Fibroblast of mammary gland (primary cell): ENCODE measurements at regions not wholly inside any gene's neighbourhood (a gene's known extent, or its start where the extent isn't known, plus 50 kb on each side); places are given as distances from the start of the nearest gene placed in this dataset.
"Not testable (repeated sequence)": the region's sequence is repeated elsewhere in the genome, so short reads cannot be mapped to it uniquely, and the experiment has no call there.

Experiments
- DNase-seq: peaks from one replicate; pipeline ENCODE4 v3.0.0-alpha.2; 2010; ENCODE audit warnings: low read depth
- H3K4me3 ChIP-seq: 2 replicates; pipeline ENCODE4 v1.5.1; 2011; ENCODE audit warnings: low read depth, mild to moderate bottlenecking, low read length, moderate library complexity; ENCODE audit not compliant: control insufficient read depth
- TF ChIP-seq, protein P1 (sequence below): conservative IDR thresholded peaks from 2 replicates; pipeline ENCODE4 v1.5.1; 2011; ENCODE audit warnings: low read depth, low read length, inconsistent platforms; ENCODE audit not compliant: control insufficient read depth, insufficient read depth

DNA sequence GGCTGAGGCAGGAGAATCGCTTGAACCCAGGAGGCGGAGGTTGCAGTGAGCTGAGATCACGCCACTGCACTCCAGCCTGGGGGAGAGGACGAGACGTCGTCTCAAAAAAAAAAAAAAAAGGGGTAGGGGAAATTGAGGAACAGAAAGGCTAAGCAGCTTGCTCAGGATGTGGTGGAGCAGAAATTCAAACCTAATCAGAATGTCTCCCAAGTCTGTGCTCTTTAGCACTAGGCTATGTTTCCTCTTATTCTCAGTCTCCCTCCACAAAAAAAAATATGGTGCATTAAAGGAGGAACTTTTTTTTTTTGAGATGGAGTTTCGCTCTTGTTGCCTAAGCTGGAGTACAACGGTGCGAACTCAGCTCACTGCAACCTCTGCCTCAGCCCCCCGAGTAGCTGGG lies 114.2 kb downstream of the SLC16A1 start:
- TF ChIP-seq, protein P1, sequence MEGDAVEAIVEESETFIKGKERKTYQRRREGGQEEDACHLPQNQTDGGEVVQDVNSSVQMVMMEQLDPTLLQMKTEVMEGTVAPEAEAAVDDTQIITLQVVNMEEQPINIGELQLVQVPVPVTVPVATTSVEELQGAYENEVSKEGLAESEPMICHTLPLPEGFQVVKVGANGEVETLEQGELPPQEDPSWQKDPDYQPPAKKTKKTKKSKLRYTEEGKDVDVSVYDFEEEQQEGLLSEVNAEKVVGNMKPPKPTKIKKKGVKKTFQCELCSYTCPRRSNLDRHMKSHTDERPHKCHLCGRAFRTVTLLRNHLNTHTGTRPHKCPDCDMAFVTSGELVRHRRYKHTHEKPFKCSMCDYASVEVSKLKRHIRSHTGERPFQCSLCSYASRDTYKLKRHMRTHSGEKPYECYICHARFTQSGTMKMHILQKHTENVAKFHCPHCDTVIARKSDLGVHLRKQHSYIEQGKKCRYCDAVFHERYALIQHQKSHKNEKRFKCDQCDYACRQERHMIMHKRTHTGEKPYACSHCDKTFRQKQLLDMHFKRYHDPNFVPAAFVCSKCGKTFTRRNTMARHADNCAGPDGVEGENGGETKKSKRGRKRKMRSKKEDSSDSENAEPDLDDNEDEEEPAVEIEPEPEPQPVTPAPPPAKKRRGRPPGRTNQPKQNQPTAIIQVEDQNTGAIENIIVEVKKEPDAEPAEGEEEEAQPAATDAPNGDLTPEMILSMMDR: no peak
- DNase-seq: no peak
- no peak overlapping the region for H3K4me3 ChIP-seq

DNA sequence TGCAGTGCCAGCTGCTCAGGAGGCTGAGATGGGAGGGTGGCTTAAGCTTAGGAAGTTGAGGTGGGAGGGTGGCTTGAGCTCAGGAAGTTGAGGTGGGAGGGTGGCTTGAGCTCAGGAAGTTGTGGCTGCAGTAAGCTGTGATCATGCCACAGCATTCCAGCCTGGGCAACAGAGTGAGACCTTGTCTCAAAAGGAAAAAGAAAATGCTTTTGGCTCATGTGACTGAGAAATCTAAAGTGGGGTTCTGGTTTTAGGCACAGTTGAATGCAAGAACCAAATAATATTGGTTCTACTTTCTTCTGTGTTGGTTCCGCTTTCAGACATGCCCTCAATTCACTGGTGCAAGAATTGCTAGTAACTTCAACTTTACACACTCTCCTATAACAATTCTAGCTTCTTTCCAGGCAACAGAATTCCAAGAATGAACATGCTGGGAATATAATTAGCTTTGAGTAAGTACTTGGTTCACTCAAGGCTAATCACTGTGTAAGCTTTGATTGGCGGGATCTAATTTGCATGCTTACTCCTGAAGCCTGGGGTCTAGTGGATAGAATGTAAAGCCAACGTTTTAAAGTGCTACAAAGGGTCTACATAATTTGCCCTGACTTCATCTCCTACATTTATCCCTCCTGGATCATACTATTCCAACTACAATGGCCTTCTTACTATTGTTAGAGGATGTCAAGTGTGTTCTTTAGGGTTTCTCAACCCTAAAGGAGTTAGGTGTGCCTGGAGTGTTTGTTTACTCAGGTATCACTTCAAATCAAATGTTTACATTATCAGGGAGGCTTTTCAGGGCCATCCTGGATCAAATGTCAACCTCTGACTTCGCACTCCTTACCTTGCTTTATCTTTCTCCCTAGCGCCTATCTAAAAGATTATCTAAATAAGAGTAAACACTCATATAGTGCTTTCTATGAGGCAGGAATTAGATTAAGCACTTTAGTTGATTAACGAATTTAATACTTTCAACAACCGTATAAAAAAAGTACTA lies 115.1 kb downstream of the SLC16A1 start:
- TF ChIP-seq, protein P1: no peak
- no peak overlapping the region for H3K4me3 ChIP-seq
- no peak for DNase-seq

DNA sequence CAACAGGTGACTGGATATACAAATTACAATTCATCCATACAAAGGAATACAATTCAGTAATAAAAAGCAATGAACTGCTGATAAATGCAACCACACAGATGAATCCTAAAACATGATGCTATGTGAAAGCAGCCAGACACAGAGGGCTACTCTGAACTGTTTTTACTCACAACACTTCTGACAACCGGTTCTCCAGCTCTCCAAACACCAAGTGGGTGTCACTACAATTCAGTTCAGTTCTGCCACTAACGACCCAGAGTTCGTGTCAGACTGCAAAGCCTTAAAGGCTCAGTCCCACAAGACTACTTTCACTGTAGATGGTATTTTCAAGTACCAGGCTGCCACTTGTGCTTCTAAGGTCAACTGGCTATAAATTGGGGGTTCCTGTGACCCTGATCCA lies 119.4 kb downstream of the SLC16A1 start:
- TF ChIP-seq, protein P1: no peak
- no peak for DNase-seq
- no peak overlapping the region for H3K4me3 ChIP-seq

DNA sequence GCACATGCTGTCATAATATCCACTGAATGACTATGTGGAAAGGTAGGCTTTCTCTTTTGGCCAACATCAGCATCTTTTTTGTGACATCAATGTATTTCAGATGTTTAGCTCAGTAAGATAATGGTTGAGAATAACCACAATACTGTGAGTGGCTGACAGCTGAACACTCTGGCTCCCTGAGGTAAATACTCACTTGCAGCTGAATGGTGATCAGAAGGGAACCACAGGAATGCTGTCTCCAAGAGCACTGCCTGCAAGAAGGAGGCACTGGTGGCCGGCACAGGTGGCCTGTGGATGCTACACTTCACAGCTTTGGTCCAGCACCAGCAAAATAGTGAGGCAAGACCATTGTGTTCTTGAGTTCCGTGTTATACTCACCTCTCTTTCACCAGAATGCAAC lies 118.7 kb upstream of the PPM1J start:
- no peak overlapping the region for H3K4me3 ChIP-seq
- DNase-seq: no peak
- TF ChIP-seq, protein P1: no peak

DNA sequence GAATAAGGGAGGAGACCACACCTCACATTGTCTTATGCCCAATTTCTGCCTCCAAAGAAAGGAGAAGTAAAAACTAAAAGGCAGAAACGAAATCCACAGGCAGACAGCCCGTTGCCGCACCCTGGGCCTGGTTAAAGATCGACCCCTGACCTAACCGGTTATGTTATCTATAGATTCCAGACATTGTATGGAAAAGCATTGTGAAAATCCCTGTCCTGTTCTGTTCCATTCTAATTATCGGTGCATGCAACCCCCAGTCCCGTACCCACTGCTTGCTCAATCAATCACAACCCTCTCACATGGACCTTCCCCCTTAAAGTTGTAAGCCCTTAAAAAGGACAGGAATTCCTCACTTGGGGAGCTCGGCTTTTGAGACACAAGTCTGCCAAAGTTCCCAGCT lies 117.1 kb upstream of the PPM1J start:
- not testable (repeated sequence) for DNase-seq, H3K4me3 ChIP-seq

DNA sequence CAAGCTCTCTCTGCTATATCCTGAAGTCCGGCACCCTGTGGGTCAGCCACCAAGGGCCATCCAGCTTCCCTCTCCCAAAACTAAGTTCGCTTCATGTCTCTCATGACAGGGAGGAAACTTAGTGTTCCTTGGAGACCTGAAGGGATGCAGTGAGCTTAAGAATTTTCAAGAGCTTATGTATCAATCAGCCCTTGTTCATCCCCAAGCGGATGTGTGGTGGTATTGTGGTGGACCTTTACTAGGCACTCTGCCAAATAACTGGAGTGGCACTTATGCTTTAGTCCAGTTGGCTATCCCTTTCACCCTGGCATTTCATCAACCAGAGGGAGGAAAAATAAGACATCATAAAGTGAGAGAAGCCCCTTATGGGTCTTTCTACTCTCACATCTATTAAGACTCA lies 114.6 kb upstream of the PPM1J start:
- DNase-seq: not testable (repeated sequence)

DNA sequence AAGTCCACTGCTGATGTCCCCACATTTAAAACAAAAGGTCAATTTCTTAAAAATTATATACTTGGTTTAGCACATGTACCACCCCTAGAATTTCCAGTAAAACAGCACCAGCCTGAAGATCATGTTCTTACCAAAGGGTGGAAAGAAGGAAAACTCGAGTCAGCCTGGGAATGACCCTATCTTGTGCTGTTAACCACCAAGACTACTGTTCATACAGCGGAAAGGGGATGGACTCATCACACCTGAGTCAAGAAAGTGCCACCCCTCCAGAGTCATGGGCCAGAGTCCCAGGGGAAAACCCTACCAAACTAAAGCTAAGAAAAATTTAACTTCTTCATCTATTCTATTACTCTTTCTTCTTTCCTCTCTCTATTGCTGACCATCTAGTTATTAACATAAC lies 113.6 kb upstream of the PPM1J start:
- DNase-seq: no peak
- no peak overlapping the region for H3K4me3 ChIP-seq
- TF ChIP-seq, protein P1: no peak

More for the DNA sequence above, 114.6 kb upstream of the PPM1J start:
- H3K4me3 ChIP-seq: not testable (repeated sequence)

DNA sequence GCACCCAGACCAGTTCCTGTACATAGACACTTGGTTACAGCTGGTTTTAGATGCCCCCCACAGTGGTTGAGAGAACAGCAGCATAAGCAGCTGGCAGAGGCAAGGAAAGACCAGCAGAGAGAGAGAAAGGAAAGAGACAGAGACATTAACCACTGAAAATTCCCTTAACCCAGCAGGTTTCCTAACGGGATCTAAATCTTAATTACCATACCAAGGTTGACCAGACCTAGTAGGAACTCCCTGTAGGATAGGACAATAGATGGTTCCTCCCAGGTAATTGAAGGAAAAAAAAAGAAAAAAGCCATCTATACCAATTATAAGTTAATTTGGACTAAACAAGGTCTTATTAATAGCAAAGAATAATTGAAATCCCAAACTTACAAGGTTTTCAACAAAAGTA lies 112.3 kb upstream of the PPM1J start:
- DNase-seq, H3K4me3 ChIP-seq: not testable (repeated sequence)
